ENCODE measurements at regions not wholly inside any gene's neighbourhood (a gene's known extent, or its start where the extent isn't known, plus 50 kb on each side); places are given as distances from the start of the nearest gene placed in this dataset.

GRCh38 chr18:29849144-29849543, 1193.4 kb downstream of the DSC3 start:
- TF ChIP-seq CTCF (IDR thresholded peaks at IDR 0.05): no peak

GRCh38 chr18:29841631-29842030, 1200.9 kb downstream of the DSC3 start:
- no peak for TF ChIP-seq CTCF (IDR thresholded peaks at IDR 0.05)

GRCh38 chr18:29840089-29840488, 1202.5 kb downstream of the DSC3 start:
- no peak for TF ChIP-seq CTCF (IDR thresholded peaks at IDR 0.05)

GRCh38 chr18:29838556-29838955, 1204.0 kb downstream of the DSC3 start:
- no peak for TF ChIP-seq CTCF (IDR thresholded peaks at IDR 0.05)

GRCh38 chr18:29823671-29824070, 1218.9 kb downstream of the DSC3 start:
- no peak for TF ChIP-seq CTCF (IDR thresholded peaks at IDR 0.05)

GRCh38 chr18:29821544-29821943, 1221.0 kb downstream of the DSC3 start:
- TF ChIP-seq CTCF (IDR thresholded peaks at IDR 0.05): no peak

- TF ChIP-seq CTCF (IDR thresholded peaks at IDR 0.05): no peak
These were observed 1231.0 kb downstream of the DSC3 start for GRCh38 chr18:29811519-29811918.

GRCh38 chr18:29780816-29781215, 1261.7 kb downstream of the DSC3 start:
- no peak for TF ChIP-seq CTCF (IDR thresholded peaks at IDR 0.05)
